ENCODE measurements at regions not wholly inside any gene's neighbourhood (a gene's known extent, or its start where the extent isn't known, plus 50 kb on each side); places are given as distances from the start of the nearest gene placed in this dataset.

DNA sequence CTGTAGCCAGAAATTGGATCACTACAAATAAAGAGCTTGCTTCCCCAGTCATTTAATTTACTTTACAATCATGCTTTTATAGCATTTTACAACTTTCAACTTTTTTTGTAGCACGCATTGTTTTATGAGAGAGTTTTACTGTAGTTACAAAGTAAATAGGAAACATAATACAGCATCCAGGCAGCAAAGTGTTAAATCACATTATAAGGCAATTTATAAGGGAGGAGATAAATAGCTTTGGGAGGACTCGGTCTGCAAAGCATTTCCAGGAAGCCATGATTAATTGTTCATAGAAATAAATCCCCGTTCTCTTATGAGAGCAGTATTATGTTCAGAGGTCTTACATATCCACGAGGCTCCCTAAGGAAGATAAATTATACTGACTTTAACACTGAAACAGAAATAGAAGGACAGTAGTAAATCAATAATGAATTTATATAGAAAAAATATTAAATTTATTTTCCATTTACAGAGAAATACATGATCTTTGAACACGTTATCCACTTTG, 792.6 kb upstream of the RAG2 start:
- POLR2A ChIA-PET = no interaction called here
- H3K4me1 ChIP-seq (ENCODE audit: control insufficient read depth in 1 of 2, insufficient read depth in 2 of 2, low read length in 2 of 2) = no peaks in the 10 kb centered on the region
- TF ChIP-seq, protein P1, sequence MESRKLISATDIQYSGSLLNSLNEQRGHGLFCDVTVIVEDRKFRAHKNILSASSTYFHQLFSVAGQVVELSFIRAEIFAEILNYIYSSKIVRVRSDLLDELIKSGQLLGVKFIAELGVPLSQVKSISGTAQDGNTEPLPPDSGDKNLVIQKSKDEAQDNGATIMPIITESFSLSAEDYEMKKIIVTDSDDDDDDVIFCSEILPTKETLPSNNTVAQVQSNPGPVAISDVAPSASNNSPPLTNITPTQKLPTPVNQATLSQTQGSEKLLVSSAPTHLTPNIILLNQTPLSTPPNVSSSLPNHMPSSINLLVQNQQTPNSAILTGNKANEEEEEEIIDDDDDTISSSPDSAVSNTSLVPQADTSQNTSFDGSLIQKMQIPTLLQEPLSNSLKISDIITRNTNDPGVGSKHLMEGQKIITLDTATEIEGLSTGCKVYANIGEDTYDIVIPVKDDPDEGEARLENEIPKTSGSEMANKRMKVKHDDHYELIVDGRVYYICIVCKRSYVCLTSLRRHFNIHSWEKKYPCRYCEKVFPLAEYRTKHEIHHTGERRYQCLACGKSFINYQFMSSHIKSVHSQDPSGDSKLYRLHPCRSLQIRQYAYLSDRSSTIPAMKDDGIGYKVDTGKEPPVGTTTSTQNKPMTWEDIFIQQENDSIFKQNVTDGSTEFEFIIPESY (IDR thresholded peaks at IDR 0.05; ENCODE audit: extremely low read depth, insufficient replicate concordance, low read length) = no peak
- TF ChIP-seq RAD21 (IDR thresholded peaks at IDR 0.05; ENCODE audit: low read depth) = no peak
- TF ChIP-seq, protein P2, sequence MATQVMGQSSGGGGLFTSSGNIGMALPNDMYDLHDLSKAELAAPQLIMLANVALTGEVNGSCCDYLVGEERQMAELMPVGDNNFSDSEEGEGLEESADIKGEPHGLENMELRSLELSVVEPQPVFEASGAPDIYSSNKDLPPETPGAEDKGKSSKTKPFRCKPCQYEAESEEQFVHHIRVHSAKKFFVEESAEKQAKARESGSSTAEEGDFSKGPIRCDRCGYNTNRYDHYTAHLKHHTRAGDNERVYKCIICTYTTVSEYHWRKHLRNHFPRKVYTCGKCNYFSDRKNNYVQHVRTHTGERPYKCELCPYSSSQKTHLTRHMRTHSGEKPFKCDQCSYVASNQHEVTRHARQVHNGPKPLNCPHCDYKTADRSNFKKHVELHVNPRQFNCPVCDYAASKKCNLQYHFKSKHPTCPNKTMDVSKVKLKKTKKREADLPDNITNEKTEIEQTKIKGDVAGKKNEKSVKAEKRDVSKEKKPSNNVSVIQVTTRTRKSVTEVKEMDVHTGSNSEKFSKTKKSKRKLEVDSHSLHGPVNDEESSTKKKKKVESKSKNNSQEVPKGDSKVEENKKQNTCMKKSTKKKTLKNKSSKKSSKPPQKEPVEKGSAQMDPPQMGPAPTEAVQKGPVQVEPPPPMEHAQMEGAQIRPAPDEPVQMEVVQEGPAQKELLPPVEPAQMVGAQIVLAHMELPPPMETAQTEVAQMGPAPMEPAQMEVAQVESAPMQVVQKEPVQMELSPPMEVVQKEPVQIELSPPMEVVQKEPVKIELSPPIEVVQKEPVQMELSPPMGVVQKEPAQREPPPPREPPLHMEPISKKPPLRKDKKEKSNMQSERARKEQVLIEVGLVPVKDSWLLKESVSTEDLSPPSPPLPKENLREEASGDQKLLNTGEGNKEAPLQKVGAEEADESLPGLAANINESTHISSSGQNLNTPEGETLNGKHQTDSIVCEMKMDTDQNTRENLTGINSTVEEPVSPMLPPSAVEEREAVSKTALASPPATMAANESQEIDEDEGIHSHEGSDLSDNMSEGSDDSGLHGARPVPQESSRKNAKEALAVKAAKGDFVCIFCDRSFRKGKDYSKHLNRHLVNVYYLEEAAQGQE (IDR thresholded peaks at IDR 0.05; ENCODE audit: low read depth) = no peak
- TF ChIP-seq EGR1 (IDR thresholded peaks at IDR 0.05; ENCODE audit: low read depth) = no peak
- no peak for TF ChIP-seq EZH2 (IDR thresholded peaks at IDR 0.05)
- TF ChIP-seq, protein P3, sequence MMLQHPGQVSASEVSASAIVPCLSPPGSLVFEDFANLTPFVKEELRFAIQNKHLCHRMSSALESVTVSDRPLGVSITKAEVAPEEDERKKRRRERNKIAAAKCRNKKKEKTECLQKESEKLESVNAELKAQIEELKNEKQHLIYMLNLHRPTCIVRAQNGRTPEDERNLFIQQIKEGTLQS (IDR thresholded peaks at IDR 0.05) = no peak
- ATAC-seq (no peak), DNase-seq (ENCODE audit: low read depth, low spot score) (no peak)
- no peak overlapping the region for H3K4me3 ChIP-seq (replicated peaks in 1 of 2; ENCODE audit: low read depth in 1 of 2, low read length in 2 of 2)
- intact Hi-C loops (cut with micrococcal nuclease) = no loop called here
- no peaks in the 10 kb centered on the region for H3K9me2 ChIP-seq (ENCODE audit: insufficient read depth)
- CTCF ChIA-PET = no interaction called here
- no peak overlapping the region for H3K4me2 ChIP-seq (ENCODE audit: low read length)
- BruUV-seq (replicated peaks) = no TSS peak
- RAD21 ChIA-PET (ENCODE audit: low non-redundant PET in 1 of 2, low total read pairs in 2 of 2, uncharacterized antibody in 2 of 2, unreplicated experiment in 2 of 2) = no interaction called here
- no peaks in the 10 kb centered on the region for H3K36me3 ChIP-seq (ENCODE audit: control insufficient read depth in 1 of 2, insufficient read depth in 2 of 2, low read length in 2 of 2)
- H2AFZ ChIP-seq (ENCODE audit: low read depth, low read length, poor library complexity, severe bottlenecking) = no peak overlapping the region
- H3K9me3 ChIP-seq (ENCODE audit: control insufficient read depth in 1 of 2, insufficient read depth in 1 of 2, low read depth in 1 of 2, low read length in 2 of 2) = peaks cover 20 to 22% of the 10 kb centered on the region in 2 experiments; a peak in 3 of 4 replicates
- no peak overlapping the region for H3K27ac ChIP-seq (ENCODE audit: low read depth, low read length)
- no peak overlapping the region for H3K9ac ChIP-seq (ENCODE audit: low read length)
- H3K27me3 ChIP-seq (ENCODE audit: insufficient read depth, low read length) = no peaks in the 10 kb centered on the region
- H3K79me2 ChIP-seq (ENCODE audit: insufficient read depth, low read length) = no peaks in the 10 kb centered on the region
- no peaks in the 10 kb centered on the region for H4K20me1 ChIP-seq (ENCODE audit: insufficient read depth)
